Fibroblast of lung (primary cell): ENCODE measurements at regions not wholly inside any gene's neighbourhood (a gene's known extent, or its start where the extent isn't known, plus 50 kb on each side); places are given as distances from the start of the nearest gene placed in this dataset.

Experiments
- DNase-seq, 2 donors: peaks; one replicate each; pipeline versions ENCODE4 v3.0.0 to v3.0.0-alpha.2; 2010; ENCODE audit warnings: low read depth in 2 of 2
- H2AFZ ChIP-seq: 2 replicates; pipeline ENCODE4 v1.5.1; 2012; ENCODE audit warnings: low read length, control low read depth, inconsistent platforms
- H3K27ac ChIP-seq: 2 replicates; pipeline ENCODE4 v1.5.1; 2011; ENCODE audit warnings: low read length, control low read depth; ENCODE audit not compliant: insufficient read depth
- H3K27me3 ChIP-seq: 2 replicates; pipeline ENCODE4 v1.5.1; 2011; ENCODE audit warnings: mild to moderate bottlenecking, low read length; ENCODE audit not compliant: control insufficient read depth, insufficient read depth
- H3K36me3 ChIP-seq: 2 replicates; pipeline ENCODE4 v1.5.1; 2011; ENCODE audit warnings: low read length; ENCODE audit not compliant: control insufficient read depth, insufficient read depth
- H3K4me1 ChIP-seq: 2 replicates; pipeline ENCODE4 v1.5.1; 2011; ENCODE audit warnings: low read length; ENCODE audit not compliant: control insufficient read depth, insufficient read depth; ENCODE audit errors: extremely low read depth
- H3K4me2 ChIP-seq: 2 replicates; pipeline ENCODE4 v1.5.1; 2011; ENCODE audit warnings: low read length, control low read depth; ENCODE audit not compliant: insufficient read depth; ENCODE audit errors: extremely low read depth
- H3K4me3 ChIP-seq, 4 experiments: fragments of 200-600 bp in 1 of 4; sonication (generic) in 1 of 4; replicated peaks in 1 of 4; 2 replicates each; pipeline ENCODE4 v1.5.1; 2011 to 2016; ENCODE audit warnings: low read length in 4 of 4, low read depth in 3 of 4, mild to moderate bottlenecking in 3 of 4, control low read depth in 2 of 4, inconsistent platforms in 1 of 4, mixed read lengths in 1 of 4; ENCODE audit not compliant: insufficient read depth in 1 of 4; ENCODE audit errors: control extremely low read depth in 1 of 4
- H3K79me2 ChIP-seq: 2 replicates; pipeline ENCODE4 v1.5.1; 2012; ENCODE audit warnings: mild to moderate bottlenecking, low read length, inconsistent platforms; ENCODE audit not compliant: control insufficient read depth, insufficient read depth
- H3K9ac ChIP-seq: 2 replicates; pipeline ENCODE4 v1.5.1; 2011; ENCODE audit warnings: mild to moderate bottlenecking, low read length, control low read depth; ENCODE audit not compliant: insufficient read depth
- H3K9me3 ChIP-seq: 2 replicates; pipeline ENCODE4 v1.5.1; 2012; ENCODE audit warnings: low read depth, low read length; ENCODE audit not compliant: control insufficient read depth, insufficient read depth
- H4K20me1 ChIP-seq: 2 replicates; pipeline ENCODE4 v1.5.1; 2011; ENCODE audit warnings: low read length; ENCODE audit not compliant: control insufficient read depth, insufficient read depth; ENCODE audit errors: extremely low read depth
- EZH2 ChIP-seq: IDR thresholded peaks from 2 replicates; pipeline ENCODE4 v1.5.1; 2012; ENCODE audit warnings: low read length, control low read depth, mild to moderate bottlenecking; ENCODE audit errors: missing control alignments
- TF ChIP-seq, protein P1 (sequence below), 2 donors: IDR thresholded peaks in 1 of 2; conservative IDR thresholded peaks in 1 of 2; 1 replicate in 1 of 2; 2 replicates in 1 of 2; pipeline ENCODE4 v1.5.1; 2011 to 2012; ENCODE audit warnings: low read length in 2 of 2, control low read depth in 1 of 2, inconsistent platforms in 1 of 2, low read depth in 1 of 2, mild to moderate bottlenecking in 1 of 2

DNA sequence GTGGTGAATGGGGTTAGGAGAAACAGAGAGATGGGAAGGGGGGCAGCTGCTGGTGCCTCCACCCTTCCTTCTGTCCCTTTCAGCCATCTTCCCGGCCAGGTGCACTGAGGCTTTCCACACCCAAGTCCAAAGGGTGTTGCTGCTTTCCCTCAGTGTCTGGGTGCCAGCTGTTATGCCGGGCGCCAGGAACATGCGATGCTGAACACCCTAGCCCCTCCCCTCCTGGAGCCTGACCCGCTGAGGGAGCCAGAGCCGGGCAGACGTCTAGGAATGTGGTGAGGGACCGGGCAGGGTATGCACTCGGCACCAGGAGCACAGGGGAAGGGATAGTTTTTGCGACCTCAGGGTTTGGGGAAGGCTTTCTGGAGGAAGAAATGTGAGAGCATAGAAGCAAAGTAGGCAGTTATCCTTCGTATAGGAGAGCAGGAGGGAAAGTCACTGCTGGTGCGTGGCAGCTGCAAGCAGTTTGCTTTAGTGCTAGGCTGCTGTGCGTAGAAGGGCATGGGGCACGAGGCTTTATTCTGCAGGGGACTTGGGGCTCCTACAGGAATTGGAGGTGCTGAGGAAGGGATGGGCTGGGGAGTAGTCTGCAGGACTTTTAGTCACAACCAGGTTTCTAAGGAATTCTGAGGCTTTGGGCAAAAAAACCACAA, 147.7 kb downstream of the TSN start:
- Histone ChIP-seq H4K20me1 (no peaks in the 10 kb centered on the region), H3K36me3 (no peaks in the 10 kb centered on the region), H3K9me3 (no peaks in the 10 kb centered on the region), H3K9ac (no peak overlapping the region), H3K4me3 (peak overlapping the region in 1 of 4 experiments; percentile 25), H3K4me2 (no peak overlapping the region), H3K79me2 (no peaks in the 10 kb centered on the region), H3K4me1 (no peaks in the 10 kb centered on the region), H3K27ac (no peak overlapping the region), H2AFZ (no peak overlapping the region), H3K27me3 (no peaks in the 10 kb centered on the region)
- no peak for TF ChIP-seq EZH2
- TF ChIP-seq, protein P1, sequence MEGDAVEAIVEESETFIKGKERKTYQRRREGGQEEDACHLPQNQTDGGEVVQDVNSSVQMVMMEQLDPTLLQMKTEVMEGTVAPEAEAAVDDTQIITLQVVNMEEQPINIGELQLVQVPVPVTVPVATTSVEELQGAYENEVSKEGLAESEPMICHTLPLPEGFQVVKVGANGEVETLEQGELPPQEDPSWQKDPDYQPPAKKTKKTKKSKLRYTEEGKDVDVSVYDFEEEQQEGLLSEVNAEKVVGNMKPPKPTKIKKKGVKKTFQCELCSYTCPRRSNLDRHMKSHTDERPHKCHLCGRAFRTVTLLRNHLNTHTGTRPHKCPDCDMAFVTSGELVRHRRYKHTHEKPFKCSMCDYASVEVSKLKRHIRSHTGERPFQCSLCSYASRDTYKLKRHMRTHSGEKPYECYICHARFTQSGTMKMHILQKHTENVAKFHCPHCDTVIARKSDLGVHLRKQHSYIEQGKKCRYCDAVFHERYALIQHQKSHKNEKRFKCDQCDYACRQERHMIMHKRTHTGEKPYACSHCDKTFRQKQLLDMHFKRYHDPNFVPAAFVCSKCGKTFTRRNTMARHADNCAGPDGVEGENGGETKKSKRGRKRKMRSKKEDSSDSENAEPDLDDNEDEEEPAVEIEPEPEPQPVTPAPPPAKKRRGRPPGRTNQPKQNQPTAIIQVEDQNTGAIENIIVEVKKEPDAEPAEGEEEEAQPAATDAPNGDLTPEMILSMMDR (conservative IDR thresholded peaks at IDR 0.05 in 1 of 2, IDR thresholded peaks at IDR 0.05 in 1 of 2; ENCODE audit: low read depth in 1 of 2, low read length in 2 of 2), result no peak
- DNase-seq, result no peak

GRCh38 chr2:121904656-121905055, 149.2 kb downstream of the TSN start:
- Histone ChIP-seq H3K27me3 (no peaks in the 10 kb centered on the region), H3K4me1 (no peaks in the 10 kb centered on the region), H3K4me3 (no peak overlapping the region), H3K36me3 (no peaks in the 10 kb centered on the region), H3K4me2 (no peak overlapping the region), H3K79me2 (no peaks in the 10 kb centered on the region), H3K9me3 (no peaks in the 10 kb centered on the region), H3K9ac (no peak overlapping the region), H2AFZ (no peak overlapping the region), H3K27ac (no peak overlapping the region), H4K20me1 (no peaks in the 10 kb centered on the region)
- DNase-seq, result no peak
- no peak for TF ChIP-seq EZH2
- TF ChIP-seq, protein P1 (conservative IDR thresholded peaks at IDR 0.05 in 1 of 2, IDR thresholded peaks at IDR 0.05 in 1 of 2; ENCODE audit: low read depth in 1 of 2, low read length in 2 of 2), result no peak

GRCh38 chr2:121905201-121905600, 149.8 kb downstream of the TSN start:
- Histone ChIP-seq H3K9ac (no peak overlapping the region), H3K27ac (no peak overlapping the region), H3K9me3 (no peaks in the 10 kb centered on the region), H2AFZ (no peak overlapping the region), H3K4me2 (no peak overlapping the region), H3K36me3 (no peaks in the 10 kb centered on the region), H3K4me1 (no peaks in the 10 kb centered on the region), H3K27me3 (no peaks in the 10 kb centered on the region), H3K4me3 (no peak overlapping the region), H4K20me1 (no peaks in the 10 kb centered on the region), H3K79me2 (no peaks in the 10 kb centered on the region)
- no peak for DNase-seq
- no peak for TF ChIP-seq EZH2
- TF ChIP-seq, protein P1 (conservative IDR thresholded peaks at IDR 0.05 in 1 of 2, IDR thresholded peaks at IDR 0.05 in 1 of 2; ENCODE audit: low read depth in 1 of 2, low read length in 2 of 2), result no peak
